Activated naive CD4-positive, alpha-beta T cell treated with anti-CD3 and anti-CD28 coated beads, Interleukin-2, amount 10 ng/mL, durations not matched to agents 7 days and 5 days (primary cell): ENCODE measurements at regions not wholly inside any gene's neighbourhood (a gene's known extent, or its start where the extent isn't known, plus 50 kb on each side); places are given as distances from the start of the nearest gene placed in this dataset.

Source experiments
- CTCF ChIA-PET: fragments of 350-600 bp; sonication (Branson Sonifier 250); formaldehyde crosslinking; loops from one replicate; lab custom pipeline; 2021; ENCODE audit warnings: antibody characterized with exemption; lab: Charles Lee
- DNase-seq: peaks from one replicate; pipeline ENCODE4 v3.0.0-alpha.2; 2020
- H3K27ac Mint-ChIP-seq: one replicate; pipeline ENCODE4 v1.8.0; 2021; ENCODE audit warnings: mild to moderate bottlenecking, moderate library complexity, mixed read lengths
- H3K27me3 Mint-ChIP-seq: one replicate; pipeline ENCODE4 v1.8.0; 2021; ENCODE audit warnings: mild to moderate bottlenecking, mixed read lengths
- H3K36me3 Mint-ChIP-seq: one replicate; pipeline ENCODE4 v1.8.0; 2021; ENCODE audit warnings: mixed read lengths
- H3K4me1 Mint-ChIP-seq: one replicate; pipeline ENCODE4 v1.8.0; 2021; ENCODE audit warnings: mixed read lengths
- H3K4me3 Mint-ChIP-seq: one replicate; pipeline ENCODE4 v1.8.0; 2021; ENCODE audit warnings: mild to moderate bottlenecking, moderate library complexity, mixed read lengths
- H3K9me3 Mint-ChIP-seq: one replicate; pipeline ENCODE4 v1.8.0; 2021; ENCODE audit warnings: mixed read lengths

GRCh38 chr2:206845877-206846276 lies 80.5 kb downstream of the FASTKD2 start:
- no peaks in the 10 kb centered on the region for H3K27me3 Mint-ChIP-seq
- no peak for DNase-seq
- no peaks in the 10 kb centered on the region for H3K9me3 Mint-ChIP-seq
- H3K36me3 Mint-ChIP-seq, result no peaks in the 10 kb centered on the region
- CTCF ChIA-PET, result no interaction called here
- H3K4me1 Mint-ChIP-seq, result no peaks in the 10 kb centered on the region
- no peak overlapping the region for H3K27ac Mint-ChIP-seq
- no peak overlapping the region for H3K4me3 Mint-ChIP-seq

GRCh38 chr2:206846331-206846730 lies 80.9 kb downstream of the FASTKD2 start:
- H3K9me3 Mint-ChIP-seq, result no peaks in the 10 kb centered on the region
- CTCF ChIA-PET, result interaction anchor here (1.3 kb wide), 1 partner anchor 46 kb away, joined by 4 read pairs; no protein-coding TSS in a partner anchor
- H3K27me3 Mint-ChIP-seq, result no peaks in the 10 kb centered on the region

GRCh38 chr2:206846981-206847834 lies 81.8 kb downstream of the FASTKD2 start:
- Mint-ChIP-seq H3K9me3 (no peaks in the 10 kb centered on the region), H3K27ac (no peak overlapping the region), H3K4me1 (no peaks in the 10 kb centered on the region), H3K4me3 (no peak overlapping the region), H3K27me3 (no peaks in the 10 kb centered on the region), H3K36me3 (no peaks in the 10 kb centered on the region)
- CTCF ChIA-PET, result interaction anchor here (1.3 kb wide), 1 partner anchor 47 kb away, joined by 4 read pairs; no protein-coding TSS in a partner anchor
- no peak for DNase-seq

More at GRCh38 chr2:206846331-206846730, 80.9 kb downstream of the FASTKD2 start:
- Mint-ChIP-seq H3K4me1 (no peaks in the 10 kb centered on the region), H3K27ac (no peak overlapping the region), H3K36me3 (no peaks in the 10 kb centered on the region), H3K4me3 (no peak overlapping the region)
- no peak for DNase-seq

- DNase-seq, result no peak
- Mint-ChIP-seq H3K4me3 (no peak overlapping the region), H3K27ac (no peak overlapping the region), H3K27me3 (no peaks in the 10 kb centered on the region), H3K36me3 (no peaks in the 10 kb centered on the region), H3K4me1 (no peaks in the 10 kb centered on the region), H3K9me3 (no peaks in the 10 kb centered on the region)
- CTCF ChIA-PET, result interaction anchor here (0.9 to 1.9 kb wide), 2 partner anchors 8 to 18 kb away, joined by 3 to 4 read pairs; no protein-coding TSS in a partner anchor
These were observed 85.0 kb downstream of the FASTKD2 start for GRCh38 chr2:206850369-206850768.

- Mint-ChIP-seq H3K4me1 (no peaks in the 10 kb centered on the region), H3K27ac (no peak overlapping the region), H3K27me3 (no peaks in the 10 kb centered on the region), H3K9me3 (no peaks in the 10 kb centered on the region), H3K4me3 (no peak overlapping the region), H3K36me3 (no peaks in the 10 kb centered on the region)
- CTCF ChIA-PET, result interaction anchor here (0.7 to 1.9 kb wide), 2 partner anchors 9 to 240 kb away, joined by 3 to 4 read pairs; no protein-coding TSS in a partner anchor
- DNase-seq, result no peak
These were observed 86.1 kb downstream of the FASTKD2 start for GRCh38 chr2:206851521-206851920.

GRCh38 chr2:206853915-206854314 lies 85.4 kb upstream of the CPO start:
- CTCF ChIA-PET, result no interaction called here
- H3K4me1 Mint-ChIP-seq, result peaks cover 12% of the 10 kb centered on the region
- DNase-seq, result no peak
- no peaks in the 10 kb centered on the region for H3K9me3 Mint-ChIP-seq
- no peak overlapping the region for H3K4me3 Mint-ChIP-seq
- H3K27me3 Mint-ChIP-seq, result no peaks in the 10 kb centered on the region
- no peaks in the 10 kb centered on the region for H3K36me3 Mint-ChIP-seq
- H3K27ac Mint-ChIP-seq, result no peak overlapping the region

GRCh38 chr2:206855585-206856433 lies 83.5 kb upstream of the CPO start:
- Mint-ChIP-seq H3K36me3 (no peaks in the 10 kb centered on the region), H3K27ac (no peak overlapping the region), H3K27me3 (no peaks in the 10 kb centered on the region), H3K4me1 (peaks cover 27% of the 10 kb centered on the region), H3K4me3 (no peak overlapping the region), H3K9me3 (no peaks in the 10 kb centered on the region)
- CTCF ChIA-PET, result no interaction called here
- no peak for DNase-seq

GRCh38 chr2:206856513-206856912 lies 82.8 kb upstream of the CPO start:
- no peaks in the 10 kb centered on the region for H3K27me3 Mint-ChIP-seq
- H3K9me3 Mint-ChIP-seq, result no peaks in the 10 kb centered on the region
- no peak for DNase-seq
- CTCF ChIA-PET, result no interaction called here
- H3K36me3 Mint-ChIP-seq, result peaks cover 2% of the 10 kb centered on the region
- H3K27ac Mint-ChIP-seq, result no peak overlapping the region
- no peak overlapping the region for H3K4me3 Mint-ChIP-seq
- H3K4me1 Mint-ChIP-seq, result peaks cover 27% of the 10 kb centered on the region

GRCh38 chr2:206858687-206859329 lies 80.5 kb upstream of the CPO start:
- CTCF ChIA-PET, result interaction anchor here (1.3 kb wide), 1 partner anchor 58 kb away, joined by 5 read pairs; no protein-coding TSS in a partner anchor
- no peak for DNase-seq
- peak overlapping the region; percentile 25 for H3K4me3 Mint-ChIP-seq
- peaks cover 2% of the 10 kb centered on the region for H3K36me3 Mint-ChIP-seq
- H3K9me3 Mint-ChIP-seq, result no peaks in the 10 kb centered on the region
- no peaks in the 10 kb centered on the region for H3K27me3 Mint-ChIP-seq
- H3K4me1 Mint-ChIP-seq, result peaks cover 27% of the 10 kb centered on the region
- H3K27ac Mint-ChIP-seq, result peak overlapping the region; percentile 94

GRCh38 chr2:206859330-206859739 lies 80.0 kb upstream of the CPO start:
- peak overlapping the region; percentile 94 for H3K27ac Mint-ChIP-seq
- CTCF ChIA-PET, result interaction anchor here (1.3 kb wide), 1 partner anchor 59 kb away, joined by 5 read pairs; no protein-coding TSS in a partner anchor
- H3K9me3 Mint-ChIP-seq, result no peaks in the 10 kb centered on the region
- DNase-seq, result peak; percentile 36
- peaks cover 27% of the 10 kb centered on the region for H3K4me1 Mint-ChIP-seq
- peaks cover 2% of the 10 kb centered on the region for H3K36me3 Mint-ChIP-seq
- H3K4me3 Mint-ChIP-seq, result peak overlapping the region; percentile 25
- H3K27me3 Mint-ChIP-seq, result no peaks in the 10 kb centered on the region

- no peak for DNase-seq
- H3K9me3 Mint-ChIP-seq, result no peaks in the 10 kb centered on the region
- H3K36me3 Mint-ChIP-seq, result peaks cover 2% of the 10 kb centered on the region
- H3K4me3 Mint-ChIP-seq, result no peak overlapping the region
- H3K4me1 Mint-ChIP-seq, result peaks cover 22% of the 10 kb centered on the region
- CTCF ChIA-PET, result interaction anchor here (1.5 kb wide), 1 partner anchor 62 kb away, joined by 4 read pairs; no protein-coding TSS in a partner anchor
- no peak overlapping the region for H3K27ac Mint-ChIP-seq
- peaks cover 5% of the 10 kb centered on the region for H3K27me3 Mint-ChIP-seq
These were observed 76.1 kb upstream of the CPO start for GRCh38 chr2:206863196-206863595.

- no peak for DNase-seq
- peaks cover 16% of the 10 kb centered on the region for H3K4me1 Mint-ChIP-seq
- H3K4me3 Mint-ChIP-seq, result no peak overlapping the region
- CTCF ChIA-PET, result interaction anchor here (1.5 kb wide), 1 partner anchor 63 kb away, joined by 4 read pairs; no protein-coding TSS in a partner anchor
- H3K36me3 Mint-ChIP-seq, result peaks cover 2% of the 10 kb centered on the region
- H3K27ac Mint-ChIP-seq, result no peak overlapping the region
- H3K27me3 Mint-ChIP-seq, result peaks cover 5% of the 10 kb centered on the region
- no peaks in the 10 kb centered on the region for H3K9me3 Mint-ChIP-seq
These were observed 75.6 kb upstream of the CPO start for GRCh38 chr2:206863716-206864115.

GRCh38 chr2:206867006-206867405 lies 72.3 kb upstream of the CPO start:
- H3K4me3 Mint-ChIP-seq, result no peak overlapping the region

More at GRCh38 chr2:206867006-206867405, 72.3 kb upstream of the CPO start:
- DNase-seq, result no peak
- no peaks in the 10 kb centered on the region for H3K4me1 Mint-ChIP-seq
- CTCF ChIA-PET, result no interaction called here
- no peak overlapping the region for H3K27ac Mint-ChIP-seq
- H3K9me3 Mint-ChIP-seq, result no peaks in the 10 kb centered on the region
- H3K36me3 Mint-ChIP-seq, result no peaks in the 10 kb centered on the region
- H3K27me3 Mint-ChIP-seq, result peaks cover 5% of the 10 kb centered on the region
